Tibial nerve (tissue), 4 donors: ENCODE measurements at regions not wholly inside any gene's neighbourhood (a gene's known extent, or its start where the extent isn't known, plus 50 kb on each side); places are given as distances from the start of the nearest gene placed in this dataset.

Experiments used
- DNase-seq, 2 donors: peaks; one replicate each; pipeline ENCODE4 v3.0.0-alpha.2; 2019; ENCODE audit warnings: low spot score in 2 of 2
- H3K27ac ChIP-seq, 4 donors: fragments of 200-600 bp; sonication (generic) in 3 of 4; one replicate each; pipeline ENCODE4 v1.5.1; 2017 to 2019; ENCODE audit warnings: mild to moderate bottlenecking in 1 of 4
- H3K27me3 ChIP-seq, 2 donors: fragments of 200-600 bp; sonication (generic) in 1 of 2; one replicate each; pipeline versions ENCODE4 v1.5.1 to v1.6.0; 2017 to 2019
- H3K36me3 ChIP-seq, 3 donors: fragments of 200-600 bp; sonication (generic); one replicate each; pipeline ENCODE4 v1.5.1; 2018 to 2019
- H3K4me1 ChIP-seq, 4 donors: fragments of 200-600 bp; sonication (generic) in 3 of 4; one replicate each; pipeline ENCODE4 v1.5.1; 2017 to 2019
- H3K4me3 ChIP-seq, 4 donors: fragments of 200-600 bp; sonication (generic) in 3 of 4; one replicate each; pipeline ENCODE4 v1.5.1; 2017 to 2019; ENCODE audit warnings: mild to moderate bottlenecking in 1 of 4, moderate library complexity in 1 of 4
- H3K9me3 ChIP-seq, 4 donors: fragments of 200-600 bp; sonication (generic) in 3 of 4; one replicate each; pipeline ENCODE4 v1.5.1; 2017 to 2019
- EP300 ChIP-seq, 2 donors: sonication (generic); formaldehyde crosslinking; IDR thresholded peaks; one replicate each; pipeline ENCODE4 v1.6.1; 2017; ENCODE audit warnings: antibody characterized with exemption in 2 of 2, mild to moderate bottlenecking in 1 of 2
- POLR2A ChIP-seq, 2 donors: fragments of 450-650 bp; IDR thresholded peaks; one replicate each; pipeline ENCODE4 v1.6.1; 2017; ENCODE audit warnings: antibody characterized with exemption in 2 of 2, mild to moderate bottlenecking in 2 of 2, moderate library complexity in 2 of 2
- WGBS, 2 donors: methylation state at CpG; one replicate each; pipeline ENCODE4 v1.1.5; 2018; 5-methylcytosine and 5-hydroxymethylcytosine counted together
- TF ChIP-seq, protein P1 (sequence below), 5 experiments: fragments of 200-600 bp in 3 of 5; fragments of 450-650 bp in 2 of 5; sonication (generic) in 3 of 5; IDR thresholded peaks; one replicate each; pipeline ENCODE4 v1.5.1; 2016 to 2019; ENCODE audit warnings: antibody characterized with exemption in 5 of 5, mild to moderate bottlenecking in 3 of 5, moderate library complexity in 2 of 5

DNA sequence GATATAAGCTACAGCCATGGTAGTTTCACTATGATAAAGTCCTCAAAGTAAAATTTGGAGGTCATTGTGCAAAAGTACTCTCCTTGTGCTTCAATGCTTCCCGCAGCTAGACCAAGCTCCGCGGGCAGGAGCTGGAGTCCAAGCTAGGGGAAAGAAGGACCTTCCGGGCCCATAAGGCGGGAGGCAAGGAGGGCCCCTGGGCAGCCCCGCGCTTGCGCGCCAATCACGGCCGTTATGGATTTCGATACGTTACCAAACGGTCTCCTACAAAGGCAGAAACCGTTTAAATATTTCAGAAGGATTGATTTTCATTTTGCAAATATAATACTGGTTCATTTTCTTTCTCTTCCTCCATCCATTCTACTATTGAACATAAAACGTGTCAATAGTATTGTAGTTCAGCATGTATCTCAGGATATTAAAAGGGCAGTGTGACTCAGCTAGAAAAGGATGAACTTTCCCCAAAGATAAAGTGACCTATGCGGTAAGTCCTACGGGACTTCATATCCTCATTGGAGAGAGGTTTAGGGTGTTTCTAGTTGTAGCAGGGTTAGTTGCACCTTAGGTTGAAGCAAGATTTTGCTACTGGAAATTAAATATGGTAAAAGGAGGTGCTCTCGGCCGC lies 128.0 kb downstream of the KIF20B start:
- 96% methylated on average over 20 of the region's 20 CpGs for WGBS, 2 donors
- Histone ChIP-seq H3K4me3 (no peak overlapping the region), H3K27ac (no peak overlapping the region), H3K36me3 (no peaks in the 10 kb centered on the region), H3K9me3 (peaks cover 0 to 10% (median 0%) of the 10 kb centered on the region in 4 donors), H3K27me3 (no peaks in the 10 kb centered on the region), H3K4me1 (no peaks in the 10 kb centered on the region)
- no peak for DNase-seq
- no peak for TF ChIP-seq EP300 (IDR thresholded peaks at IDR 0.05)
- TF ChIP-seq POLR2A (IDR thresholded peaks at IDR 0.05), result no peak
- TF ChIP-seq, protein P1, sequence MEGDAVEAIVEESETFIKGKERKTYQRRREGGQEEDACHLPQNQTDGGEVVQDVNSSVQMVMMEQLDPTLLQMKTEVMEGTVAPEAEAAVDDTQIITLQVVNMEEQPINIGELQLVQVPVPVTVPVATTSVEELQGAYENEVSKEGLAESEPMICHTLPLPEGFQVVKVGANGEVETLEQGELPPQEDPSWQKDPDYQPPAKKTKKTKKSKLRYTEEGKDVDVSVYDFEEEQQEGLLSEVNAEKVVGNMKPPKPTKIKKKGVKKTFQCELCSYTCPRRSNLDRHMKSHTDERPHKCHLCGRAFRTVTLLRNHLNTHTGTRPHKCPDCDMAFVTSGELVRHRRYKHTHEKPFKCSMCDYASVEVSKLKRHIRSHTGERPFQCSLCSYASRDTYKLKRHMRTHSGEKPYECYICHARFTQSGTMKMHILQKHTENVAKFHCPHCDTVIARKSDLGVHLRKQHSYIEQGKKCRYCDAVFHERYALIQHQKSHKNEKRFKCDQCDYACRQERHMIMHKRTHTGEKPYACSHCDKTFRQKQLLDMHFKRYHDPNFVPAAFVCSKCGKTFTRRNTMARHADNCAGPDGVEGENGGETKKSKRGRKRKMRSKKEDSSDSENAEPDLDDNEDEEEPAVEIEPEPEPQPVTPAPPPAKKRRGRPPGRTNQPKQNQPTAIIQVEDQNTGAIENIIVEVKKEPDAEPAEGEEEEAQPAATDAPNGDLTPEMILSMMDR (IDR thresholded peaks at IDR 0.05), result no peak

DNA sequence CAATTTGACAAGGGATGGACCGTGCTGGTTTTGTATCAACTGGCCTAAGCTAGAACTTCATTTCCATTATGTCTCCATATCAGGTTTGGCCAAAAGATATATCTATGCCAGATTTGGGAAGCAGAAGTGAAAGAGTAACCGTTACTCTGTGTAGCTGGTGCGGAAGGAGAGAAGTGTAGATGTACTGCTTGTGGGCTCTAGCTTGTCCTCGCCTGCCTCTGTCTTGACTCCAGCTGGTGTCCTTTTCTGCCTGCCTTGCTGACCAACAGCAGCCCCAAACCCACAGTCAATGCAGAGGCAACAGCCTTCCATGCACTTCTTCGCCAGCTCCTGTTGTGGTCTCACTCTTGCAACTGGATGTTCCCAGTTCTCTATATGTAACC lies 128.5 kb downstream of the KIF20B start:
- no peak overlapping the region for H3K27ac ChIP-seq
- no peaks in the 10 kb centered on the region for H3K27me3 ChIP-seq
- TF ChIP-seq POLR2A (IDR thresholded peaks at IDR 0.05), result no peak
- TF ChIP-seq EP300 (IDR thresholded peaks at IDR 0.05), result no peak
- TF ChIP-seq, protein P1 (IDR thresholded peaks at IDR 0.05), result no peak
- no peaks in the 10 kb centered on the region for H3K4me1 ChIP-seq
- WGBS, 2 donors, result 81 to 86% methylated on average over 5 of the region's 5 CpGs
- H3K9me3 ChIP-seq, result peaks cover 0 to 10% (median 0%) of the 10 kb centered on the region in 4 donors
- no peak for DNase-seq
- no peaks in the 10 kb centered on the region for H3K36me3 ChIP-seq
- no peak overlapping the region for H3K4me3 ChIP-seq

DNA sequence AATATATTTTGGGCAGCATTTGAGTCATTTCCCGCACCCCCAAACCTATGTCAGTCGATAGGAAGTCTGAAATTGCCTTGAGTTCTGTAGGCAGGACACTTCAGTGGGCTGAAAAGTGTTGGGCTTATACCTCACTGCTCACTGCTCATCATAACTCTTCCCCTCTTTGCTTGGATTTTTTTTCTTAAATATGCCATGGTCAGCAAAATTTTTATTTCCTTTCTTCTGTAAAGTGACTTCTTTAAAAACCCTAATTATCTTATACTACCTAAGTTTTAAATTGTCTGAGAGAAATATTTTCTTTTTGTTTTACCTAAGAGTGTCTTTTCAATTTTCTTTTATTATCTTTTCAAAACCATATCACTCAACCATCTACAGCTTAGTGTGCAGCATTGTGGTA lies 129.2 kb downstream of the KIF20B start:
- DNase-seq, result no peak
- H3K36me3 ChIP-seq, result no peaks in the 10 kb centered on the region
- no peaks in the 10 kb centered on the region for H3K4me1 ChIP-seq
- no peak overlapping the region for H3K27ac ChIP-seq
- H3K9me3 ChIP-seq, result peaks cover 0 to 10% (median 0%) of the 10 kb centered on the region in 4 donors
- H3K27me3 ChIP-seq, result no peaks in the 10 kb centered on the region
- no peak overlapping the region for H3K4me3 ChIP-seq
- WGBS, 2 donors, result 89 to 91% methylated on average over 2 of the region's 2 CpGs
- TF ChIP-seq, protein P1 (IDR thresholded peaks at IDR 0.05), result no peak
- no peak for TF ChIP-seq EP300 (IDR thresholded peaks at IDR 0.05)
- TF ChIP-seq POLR2A (IDR thresholded peaks at IDR 0.05), result no peak

DNA sequence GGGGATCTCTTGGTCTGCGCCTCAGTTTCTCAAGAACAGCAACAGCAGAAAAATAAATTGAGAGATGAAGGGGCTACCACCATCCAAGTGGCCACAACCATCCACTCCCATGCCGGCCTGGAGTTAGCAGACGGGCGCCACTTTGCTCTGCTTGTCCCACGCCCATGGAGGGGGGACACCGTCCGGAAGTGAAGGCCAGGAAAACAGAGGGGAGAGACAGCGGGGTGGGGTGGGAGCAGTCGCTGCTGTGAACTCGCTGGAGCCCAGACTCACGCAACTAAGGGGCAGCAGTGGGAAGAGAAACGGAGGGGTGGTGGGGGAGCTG lies 135.4 kb downstream of the KIF20B start:
- TF ChIP-seq, protein P1 (IDR thresholded peaks at IDR 0.05), result no peak
- TF ChIP-seq EP300 (IDR thresholded peaks at IDR 0.05) (no peak), POLR2A (IDR thresholded peaks at IDR 0.05) (no peak)
- DNase-seq, result no peak
- Histone ChIP-seq H3K4me3 (peak overlapping the region; percentile 26 to 53 (median 50)), H3K36me3 (no peaks in the 10 kb centered on the region), H3K27ac (peak overlapping the region in 1 of 4 donors; percentile 38), H3K4me1 (peaks cover 0 to 14% (median 2%) of the 10 kb centered on the region in 4 donors), H3K27me3 (peaks cover 0 to 14% of the 10 kb centered on the region in 2 donors), H3K9me3 (peaks cover 0 to 10% (median 0%) of the 10 kb centered on the region in 4 donors)
- 48 to 51% methylated on average over 12 of the region's 12 CpGs for WGBS, 2 donors

DNA sequence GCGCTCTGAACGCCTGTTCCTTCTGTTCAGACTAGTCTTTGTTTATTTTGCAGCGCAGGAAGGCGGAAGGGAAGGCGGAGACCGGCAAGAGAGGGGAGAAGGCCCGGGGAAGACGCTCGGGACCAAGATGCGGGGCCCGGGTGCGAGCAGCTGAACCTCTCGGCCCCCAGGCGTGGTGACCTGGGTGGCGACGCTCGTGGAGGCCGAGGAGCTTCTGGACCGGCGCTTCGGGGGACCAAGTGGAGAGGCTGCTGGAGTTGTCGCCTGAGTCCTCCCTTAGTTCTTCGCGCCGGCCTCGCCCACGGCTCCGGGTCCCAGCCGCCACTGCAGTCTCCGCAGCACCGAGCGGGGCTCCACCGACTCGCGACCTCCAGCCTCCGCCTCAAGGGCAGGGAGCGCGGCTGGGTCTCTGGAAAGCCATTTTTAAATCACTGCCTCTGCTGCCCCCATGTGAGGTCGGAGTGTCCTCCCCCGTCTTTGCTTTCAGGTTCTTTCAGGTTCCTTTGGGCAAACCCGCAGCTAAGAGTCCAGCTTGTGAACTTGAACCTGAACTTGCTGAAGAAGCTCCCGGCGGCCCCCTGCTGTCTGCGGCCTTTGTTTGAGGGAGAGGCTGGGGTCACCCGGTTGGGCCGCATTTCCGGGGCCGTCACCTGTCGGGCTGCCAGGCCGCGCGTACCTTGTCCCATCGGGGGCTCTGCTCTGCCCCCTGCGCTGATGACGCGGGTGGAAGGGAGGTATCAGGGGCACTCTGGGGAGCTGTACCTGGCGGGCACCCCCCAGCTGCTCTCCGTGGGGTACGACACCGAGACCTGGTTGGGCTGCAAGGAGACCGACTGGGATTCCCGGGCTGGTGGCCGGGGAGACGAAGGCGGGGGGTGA lies 136.0 kb downstream of the KIF20B start:
- Histone ChIP-seq H3K4me1 (peaks cover 0 to 14% (median 2%) of the 10 kb centered on the region in 4 donors), H3K36me3 (no peaks in the 10 kb centered on the region), H3K27me3 (peaks cover 0 to 14% of the 10 kb centered on the region in 2 donors), H3K27ac (peak overlapping the region in 2 of 4 donors; percentile 38 to 66), H3K4me3 (peak overlapping the region; percentile 26 to 53 (median 50)), H3K9me3 (peaks cover 0 to 10% (median 0%) of the 10 kb centered on the region in 4 donors)
- peak in 1 of 2 donors; percentile 15 for DNase-seq
- TF ChIP-seq EP300 (IDR thresholded peaks at IDR 0.05), result no peak
- TF ChIP-seq, protein P1 (IDR thresholded peaks at IDR 0.05), result no peak
- no peak for TF ChIP-seq POLR2A (IDR thresholded peaks at IDR 0.05)
- WGBS, 2 donors, result 7 to 28% methylated on average over 38 to 53 of the region's 65 CpGs
